HepG2 (cell line): ENCODE measurements at regions not wholly inside any gene's neighbourhood (a gene's known extent, or its start where the extent isn't known, plus 50 kb on each side); places are given as distances from the start of the nearest gene placed in this dataset.

ENCODE experiments used
- ATAC-seq: fragments of 200-7000 bp; cut with Tn5 transposase; 3 replicates; pipeline ENCODE4 v1.9.1; 2020; ENCODE audit warnings: mild to moderate bottlenecking, moderate library complexity
- BruUV-seq: library from RNA; stranded (reverse); fragments of 400-500 nt; replicated peaks from 2 replicates; lab custom pipeline; 2021; lab: Mats Ljungman, UMichigan
- CTCF ChIA-PET: fragments of 300-600 bp; formaldehyde crosslinking; extraction: SDS; loops from one replicate; lab custom pipeline; 2021; ENCODE audit warnings: low total read pairs, inconsistent platforms, low intra/inter-chr PET ratio; lab: Yijun Ruan, JAX
- POLR2A ChIA-PET: fragments of 350-600 bp; sonication (Branson Sonifier 250); formaldehyde crosslinking; loops from one replicate; lab custom pipeline; 2020; ENCODE audit warnings: antibody characterized with exemption, inconsistent platforms; lab: Yijun Ruan, JAX
- DNase-seq: peaks from one replicate; pipeline ENCODE4 v3.0.0-alpha.2; 2015; ENCODE audit warnings: low spot score
- FAIRE-seq: peaks from 3 replicates; lab custom pipeline; 2011; peaks lifted over from hg19 to GRCh38; lab: Jason Lieb, UNC
- H2AFZ ChIP-seq: one replicate; pipeline ENCODE4 v1.6.1; 2011; ENCODE audit warnings: low read length, inconsistent platforms
- H3K27ac ChIP-seq: fragments of 300-600 bp; 3 replicates; pipeline ENCODE4 v1.8.0; 2011; ENCODE audit warnings: mixed run types, mild to moderate bottlenecking, mixed read lengths, low read length, inconsistent platforms; ENCODE audit not compliant: insufficient read depth; ENCODE audit errors: extremely low read length
- H3K27me3 ChIP-seq, 2 experiments: fragments of 200-600 bp in 1 of 2; 2 replicates in 1 of 2; 3 replicates in 1 of 2; pipeline versions ENCODE4 v1.6.0 to v1.8.0; 2011; ENCODE audit warnings: low read length in 2 of 2, mild to moderate bottlenecking in 2 of 2, moderate library complexity in 2 of 2, inconsistent platforms in 1 of 2; ENCODE audit not compliant: insufficient read depth in 2 of 2, control insufficient read depth in 1 of 2
- H3K36me3 ChIP-seq, 2 experiments: fragments of 200-600 bp in 1 of 2; replicated peaks in 1 of 2; 2 replicates in 1 of 2; 3 replicates in 1 of 2; pipeline versions ENCODE4 v1.5.1 to v1.8.0; 2011; ENCODE audit warnings: low read length in 2 of 2, inconsistent platforms in 1 of 2; ENCODE audit not compliant: insufficient read depth in 2 of 2, control insufficient read depth in 1 of 2
- H3K4me1 ChIP-seq: 2 replicates; pipeline ENCODE4 v1.5.1; 2012; ENCODE audit warnings: low read length, inconsistent platforms; ENCODE audit not compliant: insufficient read depth
- H3K4me2 ChIP-seq: 2 replicates; pipeline ENCODE4 v1.6.0; 2011; ENCODE audit warnings: low read depth, low read length, inconsistent platforms
- H3K4me3 ChIP-seq, 3 experiments: fragments of 200-600 bp in 1 of 3; sonication (generic), shearing (Covaris generic) in 1 of 3; replicated peaks in 1 of 3; 2 replicates each; pipeline ENCODE4 v1.5.1; 2011 to 2016; ENCODE audit warnings: low read length in 3 of 3, inconsistent platforms in 2 of 3, low read depth in 2 of 3, mild to moderate bottlenecking in 2 of 3, control low read depth in 1 of 3, mixed read lengths in 1 of 3; ENCODE audit not compliant: insufficient read depth in 1 of 3
- H3K79me2 ChIP-seq: one replicate; pipeline ENCODE4 v1.6.1; 2011; ENCODE audit warnings: low read length, inconsistent platforms; ENCODE audit not compliant: insufficient read depth
- H3K9ac ChIP-seq: 2 replicates; pipeline ENCODE4 v1.6.0; 2011; ENCODE audit warnings: mild to moderate bottlenecking, low read depth, low read length, inconsistent platforms; ENCODE audit not compliant: insufficient read depth
- H3K9me3 ChIP-seq: 2 replicates; pipeline ENCODE4 v1.5.1; 2012; ENCODE audit warnings: mild to moderate bottlenecking, low read length
- H4K20me1 ChIP-seq: 2 replicates; pipeline ENCODE4 v1.6.0; 2011; ENCODE audit warnings: inconsistent platforms, mild to moderate bottlenecking, low read length, moderate library complexity; ENCODE audit not compliant: insufficient read depth
- ARHGAP35 ChIP-seq: sonication (generic); formaldehyde crosslinking; IDR thresholded peaks from 2 replicates; pipeline ENCODE4 v1.9.0; 2022; ENCODE audit warnings: mild to moderate bottlenecking, inconsistent platforms, moderate library complexity, missing genetic modification reagents, borderline replicate concordance
- KLF16 ChIP-seq, 2 experiments: sonication (generic) in 1 of 2; formaldehyde crosslinking in 1 of 2; IDR thresholded peaks; 2 replicates each; pipeline versions ENCODE4 v1.6.1 to v1.8.0; 2016 to 2023; ENCODE audit warnings: missing genetic modification reagents in 2 of 2, missing compliant biosample characterization in 1 of 2
- NCOA5 ChIP-seq: sonication (generic); formaldehyde crosslinking; IDR thresholded peaks from 2 replicates; pipeline ENCODE4 v1.4.0; 2020; ENCODE audit warnings: missing genetic modification reagents
- PCBP2 ChIP-seq: fragments of 200-400 bp; formaldehyde crosslinking; optimal IDR thresholded peaks from 2 replicates; pipeline ENCODE3; 2018; ENCODE audit warnings: low read length, low read depth; ENCODE audit not compliant: poor library complexity, severe bottlenecking
- PRMT3 ChIP-seq: sonication (generic); formaldehyde crosslinking; IDR thresholded peaks from 2 replicates; pipeline ENCODE4 v1.8.1; 2022; ENCODE audit warnings: low read depth, mild to moderate bottlenecking, moderate library complexity, missing genetic modification reagents, borderline replicate concordance
- SUZ12 ChIP-seq: fragments of 150-350 bp; IDR thresholded peaks from 2 replicates; pipeline ENCODE4 v1.6.1; 2014; ENCODE audit warnings: low read depth, low read length
- ZSCAN21 ChIP-seq: sonication (generic); formaldehyde crosslinking; IDR thresholded peaks from 2 replicates; pipeline ENCODE4 v1.8.0; 2022; ENCODE audit warnings: mild to moderate bottlenecking, missing genetic modification reagents, moderate library complexity, borderline replicate concordance
- WGBS: methylation state at CpG from one replicate; pipeline ENCODE4 v1.1.6; 2017; ENCODE audit warnings: low lambda C conversion rate; 5-methylcytosine and 5-hydroxymethylcytosine counted together
- in situ Hi-C: cut with HindIII; loops from 2 replicates; pipeline ENCODE4 v1.10.0; 2017; ENCODE audit warnings: low pct_unique_long_range_greater_than_20kb; ENCODE audit not compliant: extremely low pct_ligation_motif_present
- intact Hi-C: fragments of 100-400 bp; cut with micrococcal nuclease; formaldehyde crosslinking; loops from one replicate; pipeline ENCODE4 v1.10.0; 2022; ENCODE audit not compliant: unreplicated experiment

GRCh38 chr2:167874812-167875211, 372.6 kb downstream of the STK39 start:
- H2AFZ ChIP-seq: no peak overlapping the region
- DNase-seq: no peak
- no peaks in the 10 kb centered on the region for H3K9me3 ChIP-seq
- H3K4me2 ChIP-seq: no peak overlapping the region
- H3K79me2 ChIP-seq: no peaks in the 10 kb centered on the region
- no peak overlapping the region for H3K9ac ChIP-seq
- FAIRE-seq: no peak
- H4K20me1 ChIP-seq: no peaks in the 10 kb centered on the region
- no peaks in the 10 kb centered on the region; a peak in 2 of 5 replicates for H3K27me3 ChIP-seq
- no peaks in the 10 kb centered on the region for H3K36me3 ChIP-seq
- intact Hi-C loops (no loop called here), in situ Hi-C loops (no loop called here)
- no peaks in the 10 kb centered on the region for H3K4me1 ChIP-seq
- ATAC-seq: no peak
- POLR2A ChIA-PET: no interaction called here
- H3K4me3 ChIP-seq: no peak overlapping the region
- CTCF ChIA-PET: no interaction called here
- H3K27ac ChIP-seq: no peak overlapping the region
- 59% methylated on average over 4 of the region's 4 CpGs for WGBS
- no TSS peak for BruUV-seq
- no peak for TF ChIP-seq NCOA5 (CRISPR knock-in tag)

- Histone ChIP-seq H3K27me3 (no peaks in the 10 kb centered on the region; a peak in 2 of 5 replicates), H3K27ac (no peak overlapping the region), H4K20me1 (no peaks in the 10 kb centered on the region)
- TF ChIP-seq SUZ12 (no peak), ZSCAN21 (CRISPR knock-in tag) (no peak), KLF16 (CRISPR knock-in tag; IDR thresholded peaks at IDR 0.05) (no peak), PRMT3 (CRISPR knock-in tag) (no peak), PCBP2 (no peak), ARHGAP35 (CRISPR knock-in tag) (no peak)
- TF ChIP-seq, all 625 proteins: peak for 0
- Histone ChIP-seq H3K4me2 (no peak overlapping the region), H3K9me3 (no peaks in the 10 kb centered on the region), H3K79me2 (no peaks in the 10 kb centered on the region), H3K4me3 (no peak overlapping the region), H2AFZ (no peak overlapping the region), H3K9ac (no peak overlapping the region), H3K4me1 (no peaks in the 10 kb centered on the region), H3K36me3 (no peaks in the 10 kb centered on the region)
- POLR2A ChIA-PET: no interaction called here
- intact Hi-C loops (no loop called here), in situ Hi-C loops (no loop called here)
- DNase-seq (no peak), FAIRE-seq (no peak), ATAC-seq (no peak)
- CTCF ChIA-PET: no interaction called here
- 59% methylated on average over 2 of the region's 2 CpGs for WGBS
- no TSS peak for BruUV-seq
Measured at GRCh38 chr2:167871286-167871685, 376.1 kb downstream of the STK39 start.
